Ectodermal cell (in vitro differentiated cells): ENCODE measurements at regions not wholly inside any gene's neighbourhood (a gene's known extent, or its start where the extent isn't known, plus 50 kb on each side); places are given as distances from the start of the nearest gene placed in this dataset.

Experiments
- H3K27ac ChIP-seq: 2 replicates; pipeline ENCODE4 v1.7.0; 2013; ENCODE audit warnings: mild to moderate bottlenecking, low read depth, low read length; ENCODE audit not compliant: insufficient read depth, poor library complexity, severe bottlenecking
- H3K27me3 ChIP-seq: 2 replicates; pipeline ENCODE4 v1.7.0; 2013; ENCODE audit warnings: mild to moderate bottlenecking, low read length; ENCODE audit not compliant: insufficient read depth, control insufficient read depth, poor library complexity, severe bottlenecking
- H3K36me3 ChIP-seq: one replicate; pipeline ENCODE4 v1.7.0; 2013; ENCODE audit warnings: low read length; ENCODE audit not compliant: control insufficient read depth, insufficient read depth
- H3K4me1 ChIP-seq: one replicate; pipeline ENCODE4 v1.7.0; 2013; ENCODE audit warnings: low read length; ENCODE audit not compliant: control insufficient read depth, insufficient read depth
- H3K4me3 ChIP-seq: 2 replicates; pipeline ENCODE4 v1.7.0; 2013; ENCODE audit warnings: low read depth, low read length, control low read depth; ENCODE audit not compliant: insufficient read depth
- H3K9me3 ChIP-seq: 2 replicates; pipeline ENCODE4 v1.7.0; 2013; ENCODE audit warnings: mild to moderate bottlenecking, low read length, moderate library complexity; ENCODE audit not compliant: control insufficient read depth
- WGBS, 2 experiments: methylation state at CpG; one replicate each; pipeline ENCODE4 v1.1.7; 2013; ENCODE audit warnings: missing lambda C conversion rate in 2 of 2; 5-methylcytosine and 5-hydroxymethylcytosine counted together

GRCh38 chrX:13110433-13111324 lies 66.3 kb upstream of the FAM9C start:
- no peaks in the 10 kb centered on the region for H3K9me3 ChIP-seq
- WGBS, 2 experiments = 80 to 93% methylated on average over 4 to 10 of the region's 10 CpGs
- H3K36me3 ChIP-seq = no peaks in the 10 kb centered on the region
- H3K27ac ChIP-seq = no peak overlapping the region
- no peaks in the 10 kb centered on the region for H3K27me3 ChIP-seq
- H3K4me3 ChIP-seq = no peak overlapping the region
- no peaks in the 10 kb centered on the region for H3K4me1 ChIP-seq

- Histone ChIP-seq H3K4me3 (no peak overlapping the region), H3K27ac (no peak overlapping the region)
- 92 to 97% methylated on average over 3 to 4 of the region's 5 CpGs for WGBS, 2 experiments
Measured at GRCh38 chrX:13109817-13110216, 65.4 kb upstream of the FAM9C start.

GRCh38 chrX:13103914-13104274 lies 59.5 kb upstream of the FAM9C start:
- Histone ChIP-seq H3K4me3 (no peak overlapping the region), H3K36me3 (no peaks in the 10 kb centered on the region), H3K27ac (no peak overlapping the region), H3K4me1 (no peaks in the 10 kb centered on the region), H3K27me3 (no peaks in the 10 kb centered on the region), H3K9me3 (no peaks in the 10 kb centered on the region)
- WGBS, 2 experiments = 88 to 89% methylated on average over 2 of the region's 2 CpGs

More at GRCh38 chrX:13109817-13110216, 65.4 kb upstream of the FAM9C start:
- H3K27me3 ChIP-seq = no peaks in the 10 kb centered on the region
- no peaks in the 10 kb centered on the region for H3K9me3 ChIP-seq
- no peaks in the 10 kb centered on the region for H3K4me1 ChIP-seq
- H3K36me3 ChIP-seq = no peaks in the 10 kb centered on the region

GRCh38 chrX:13103188-13103913 lies 58.9 kb upstream of the FAM9C start:
- Histone ChIP-seq H3K9me3 (no peaks in the 10 kb centered on the region), H3K4me1 (no peaks in the 10 kb centered on the region), H3K4me3 (no peak overlapping the region), H3K27ac (no peak overlapping the region), H3K36me3 (no peaks in the 10 kb centered on the region), H3K27me3 (no peaks in the 10 kb centered on the region)
- 90 to 94% methylated on average over 5 of the region's 6 CpGs for WGBS, 2 experiments

- Histone ChIP-seq H3K4me1 (no peaks in the 10 kb centered on the region), H3K27me3 (no peaks in the 10 kb centered on the region), H3K36me3 (no peaks in the 10 kb centered on the region), H3K27ac (no peak overlapping the region), H3K9me3 (no peaks in the 10 kb centered on the region), H3K4me3 (no peak overlapping the region)
Measured at GRCh38 chrX:13102636-13103035, 58.2 kb upstream of the FAM9C start.

GRCh38 chrX:13101441-13102139 lies 57.2 kb upstream of the FAM9C start:
- H3K27me3 ChIP-seq = no peaks in the 10 kb centered on the region
- no peak overlapping the region for H3K27ac ChIP-seq
- no peaks in the 10 kb centered on the region for H3K4me1 ChIP-seq
- H3K9me3 ChIP-seq = no peaks in the 10 kb centered on the region
- no peak overlapping the region for H3K4me3 ChIP-seq
- 81 to 82% methylated on average over 8 of the region's 9 CpGs for WGBS, 2 experiments
- no peaks in the 10 kb centered on the region for H3K36me3 ChIP-seq

- H3K27me3 ChIP-seq = no peaks in the 10 kb centered on the region
- H3K27ac ChIP-seq = no peak overlapping the region
- H3K9me3 ChIP-seq = no peaks in the 10 kb centered on the region
- no peaks in the 10 kb centered on the region for H3K36me3 ChIP-seq
- H3K4me3 ChIP-seq = no peak overlapping the region
- H3K4me1 ChIP-seq = no peaks in the 10 kb centered on the region
Measured at GRCh38 chrX:13099121-13099520, 54.7 kb upstream of the FAM9C start.

GRCh38 chrX:13096728-13097127 lies 52.3 kb upstream of the FAM9C start:
- H3K36me3 ChIP-seq = no peaks in the 10 kb centered on the region
- no peaks in the 10 kb centered on the region for H3K9me3 ChIP-seq
- no CpG with 5 or more reads among the region's 2 CpGs for WGBS, 2 experiments
- no peak overlapping the region for H3K4me3 ChIP-seq
- no peaks in the 10 kb centered on the region for H3K4me1 ChIP-seq
- no peak overlapping the region for H3K27ac ChIP-seq
- H3K27me3 ChIP-seq = no peaks in the 10 kb centered on the region

- Histone ChIP-seq H3K4me1 (no peaks in the 10 kb centered on the region), H3K36me3 (no peaks in the 10 kb centered on the region), H3K27me3 (no peaks in the 10 kb centered on the region), H3K27ac (no peak overlapping the region), H3K4me3 (no peak overlapping the region), H3K9me3 (no peaks in the 10 kb centered on the region)
- 89 to 90% methylated on average over 4 of the region's 4 CpGs for WGBS, 2 experiments
Measured at GRCh38 chrX:13094828-13095341, 50.5 kb upstream of the FAM9C start.

- Histone ChIP-seq H3K27ac (no peak overlapping the region), H3K9me3 (no peaks in the 10 kb centered on the region), H3K27me3 (no peaks in the 10 kb centered on the region), H3K36me3 (no peaks in the 10 kb centered on the region), H3K4me1 (no peaks in the 10 kb centered on the region), H3K4me3 (no peak overlapping the region)
Measured at GRCh38 chrX:13094374-13094773, 50.0 kb upstream of the FAM9C start.
